PC-3 (cell line): ENCODE measurements at regions not wholly inside any gene's neighbourhood (a gene's known extent, or its start where the extent isn't known, plus 50 kb on each side); places are given as distances from the start of the nearest gene placed in this dataset.

Experiments used
- EZH2 ChIP-seq: fragments of 300-600 bp; sonication (generic); IDR thresholded peaks from one replicate; pipeline ENCODE4 v1.6.1; 2017; ENCODE audit warnings: antibody characterized with exemption, mild to moderate bottlenecking, low read length; ENCODE audit not compliant: unreplicated experiment
- EZH2phosphoT487 ChIP-seq: fragments of 300-600 bp; sonication (generic); IDR thresholded peaks from 2 replicates; pipeline ENCODE4 v1.6.1; 2018; ENCODE audit warnings: mild to moderate bottlenecking, antibody characterized with exemption, low read length, borderline replicate concordance
- TF ChIP-seq, protein P1 (sequence below): fragments of 300-600 bp; sonication (generic); conservative IDR thresholded peaks from 2 replicates; pipeline ENCODE4 v1.5.1; 2017; ENCODE audit warnings: antibody characterized with exemption, low read depth, mild to moderate bottlenecking, low read length

DNA sequence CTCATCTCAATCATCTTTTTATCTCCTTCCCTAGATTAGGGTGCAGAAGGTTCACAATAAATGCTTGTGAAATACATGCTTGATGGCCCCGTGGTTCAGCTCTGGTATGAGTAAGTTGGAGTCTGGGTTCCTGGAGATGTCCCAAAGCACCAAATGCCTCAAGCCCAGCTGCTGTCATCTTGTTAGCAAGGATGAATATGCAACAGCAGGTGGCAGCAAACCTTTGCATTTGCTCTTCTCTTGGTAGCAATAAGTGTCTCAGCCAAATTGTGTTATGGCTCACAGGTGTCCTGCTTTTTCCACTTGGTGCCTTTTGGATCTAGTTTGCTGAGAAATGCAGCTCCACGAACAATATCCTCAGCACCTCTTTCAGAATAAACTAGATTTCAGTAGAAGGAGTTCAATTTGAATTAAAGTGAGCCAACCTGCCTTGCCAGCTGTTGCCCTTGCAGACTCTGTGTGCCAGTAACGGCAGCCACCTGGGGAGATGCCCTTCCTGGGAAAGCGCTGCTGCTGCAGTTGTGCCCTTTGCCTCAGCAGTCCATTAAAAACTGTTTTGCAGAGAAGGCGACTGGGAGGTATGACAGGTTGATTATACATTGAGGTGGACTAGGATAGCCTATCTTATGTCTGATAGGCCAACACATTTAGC, 417.3 kb downstream of the SNAPC1 start:
- TF ChIP-seq EZH2 (no peak), EZH2phosphoT487 (no peak)
- TF ChIP-seq, protein P1, sequence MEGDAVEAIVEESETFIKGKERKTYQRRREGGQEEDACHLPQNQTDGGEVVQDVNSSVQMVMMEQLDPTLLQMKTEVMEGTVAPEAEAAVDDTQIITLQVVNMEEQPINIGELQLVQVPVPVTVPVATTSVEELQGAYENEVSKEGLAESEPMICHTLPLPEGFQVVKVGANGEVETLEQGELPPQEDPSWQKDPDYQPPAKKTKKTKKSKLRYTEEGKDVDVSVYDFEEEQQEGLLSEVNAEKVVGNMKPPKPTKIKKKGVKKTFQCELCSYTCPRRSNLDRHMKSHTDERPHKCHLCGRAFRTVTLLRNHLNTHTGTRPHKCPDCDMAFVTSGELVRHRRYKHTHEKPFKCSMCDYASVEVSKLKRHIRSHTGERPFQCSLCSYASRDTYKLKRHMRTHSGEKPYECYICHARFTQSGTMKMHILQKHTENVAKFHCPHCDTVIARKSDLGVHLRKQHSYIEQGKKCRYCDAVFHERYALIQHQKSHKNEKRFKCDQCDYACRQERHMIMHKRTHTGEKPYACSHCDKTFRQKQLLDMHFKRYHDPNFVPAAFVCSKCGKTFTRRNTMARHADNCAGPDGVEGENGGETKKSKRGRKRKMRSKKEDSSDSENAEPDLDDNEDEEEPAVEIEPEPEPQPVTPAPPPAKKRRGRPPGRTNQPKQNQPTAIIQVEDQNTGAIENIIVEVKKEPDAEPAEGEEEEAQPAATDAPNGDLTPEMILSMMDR = peak; percentile 90
